OCI-LY3 (cell line): ENCODE measurements at regions not wholly inside any gene's neighbourhood (a gene's known extent, or its start where the extent isn't known, plus 50 kb on each side); places are given as distances from the start of the nearest gene placed in this dataset.
"Not testable (repeated sequence)": the region's sequence is repeated elsewhere in the genome, so short reads cannot be mapped to it uniquely, and the experiment has no call there.

Experiments used
- H2AFZ ChIP-seq: fragments of 200-600, 300-600 bp; shearing (Covaris generic); 2 replicates; pipeline ENCODE4 v1.6.0; 2014; ENCODE audit warnings: antibody characterized with exemption, low read depth, low read length
- H3K27ac ChIP-seq: fragments of 200-600, 300-600 bp; sonication (generic); 2 replicates; pipeline ENCODE4 v1.5.1; 2014; ENCODE audit warnings: mild to moderate bottlenecking, low read length, moderate library complexity, mixed read lengths
- H3K27me3 ChIP-seq: fragments of 200-600, 300-600 bp; sonication (generic); 2 replicates; pipeline ENCODE4 v1.6.1; 2014; ENCODE audit warnings: low read depth, low read length, mixed read lengths
- H3K36me3 ChIP-seq: fragments of 200-600, 300-600 bp; sonication (generic); replicated peaks from 2 replicates; pipeline ENCODE3; 2014; ENCODE audit warnings: low read depth, low read length, mixed read lengths
- H3K4me1 ChIP-seq: fragments of 300-600, 200-600 bp; sonication (generic); 2 replicates; pipeline ENCODE4 v1.6.1; 2014; ENCODE audit warnings: low read length, mixed read lengths
- H3K4me2 ChIP-seq: fragments of 200-600, 300-600 bp; sonication (generic); 2 replicates; pipeline ENCODE4 v1.6.1; 2014; ENCODE audit warnings: low read length, mixed read lengths
- H3K4me3 ChIP-seq: fragments of 300-600, 200-600 bp; sonication (generic); 2 replicates; pipeline ENCODE4 v1.5.1; 2014; ENCODE audit warnings: antibody characterized with exemption, mild to moderate bottlenecking, low read length, moderate library complexity
- H3K79me2 ChIP-seq: fragments of 300-600, 200-600 bp; shearing (Covaris generic); 2 replicates; pipeline ENCODE4 v1.6.1; 2014; ENCODE audit warnings: mild to moderate bottlenecking, low read length, mixed read lengths
- H3K9ac ChIP-seq: fragments of 300-600, 200-600 bp; shearing (Covaris generic); 2 replicates; pipeline ENCODE4 v1.6.0; 2014; ENCODE audit warnings: mild to moderate bottlenecking, low read length, moderate library complexity
- H3K9me3 ChIP-seq: fragments of 200-600, 300-600 bp; shearing (Covaris generic); 2 replicates; pipeline ENCODE4 v1.6.1; 2014; ENCODE audit warnings: low read length, mixed read lengths; ENCODE audit not compliant: insufficient read depth
- H4K20me1 ChIP-seq: fragments of 200-600, 300-600 bp; sonication (generic); 2 replicates; pipeline ENCODE4 v1.6.1; 2016; ENCODE audit warnings: low read length, mixed read lengths; ENCODE audit not compliant: insufficient read depth
- EZH2phosphoT487 ChIP-seq: fragments of 200-600 bp; shearing (Covaris generic); IDR thresholded peaks from 2 replicates; pipeline ENCODE4 v1.6.1; 2018; ENCODE audit warnings: antibody characterized with exemption, mixed run types, low read depth
- TF ChIP-seq, protein P1 (sequence below): fragments of 200-600, 300-600 bp; sonication (generic); IDR thresholded peaks from 2 replicates; pipeline ENCODE4 v1.5.1; 2014; ENCODE audit warnings: antibody characterized with exemption, low read length, low read depth

DNA sequence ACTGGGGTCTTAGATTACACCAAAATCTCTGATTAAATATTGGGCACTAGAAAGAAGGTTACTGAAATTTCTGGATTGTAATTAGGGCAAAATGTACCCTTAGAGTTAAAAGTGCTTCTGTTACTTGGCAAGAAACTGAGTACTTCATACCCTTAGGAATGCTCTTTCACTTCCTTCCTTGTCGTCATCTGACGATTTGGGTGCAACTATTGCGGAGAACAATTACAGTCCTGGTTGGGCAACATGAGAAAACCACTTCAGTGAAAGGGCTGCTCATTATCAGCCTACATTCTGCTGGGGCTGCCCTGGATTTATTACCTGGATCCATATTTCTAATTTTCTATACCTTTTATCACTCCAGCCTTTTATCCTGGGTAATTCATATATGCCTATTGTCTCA lies 348.5 kb upstream of the MDGA2 start:
- no peak for TF ChIP-seq EZH2phosphoT487
- TF ChIP-seq, protein P1, sequence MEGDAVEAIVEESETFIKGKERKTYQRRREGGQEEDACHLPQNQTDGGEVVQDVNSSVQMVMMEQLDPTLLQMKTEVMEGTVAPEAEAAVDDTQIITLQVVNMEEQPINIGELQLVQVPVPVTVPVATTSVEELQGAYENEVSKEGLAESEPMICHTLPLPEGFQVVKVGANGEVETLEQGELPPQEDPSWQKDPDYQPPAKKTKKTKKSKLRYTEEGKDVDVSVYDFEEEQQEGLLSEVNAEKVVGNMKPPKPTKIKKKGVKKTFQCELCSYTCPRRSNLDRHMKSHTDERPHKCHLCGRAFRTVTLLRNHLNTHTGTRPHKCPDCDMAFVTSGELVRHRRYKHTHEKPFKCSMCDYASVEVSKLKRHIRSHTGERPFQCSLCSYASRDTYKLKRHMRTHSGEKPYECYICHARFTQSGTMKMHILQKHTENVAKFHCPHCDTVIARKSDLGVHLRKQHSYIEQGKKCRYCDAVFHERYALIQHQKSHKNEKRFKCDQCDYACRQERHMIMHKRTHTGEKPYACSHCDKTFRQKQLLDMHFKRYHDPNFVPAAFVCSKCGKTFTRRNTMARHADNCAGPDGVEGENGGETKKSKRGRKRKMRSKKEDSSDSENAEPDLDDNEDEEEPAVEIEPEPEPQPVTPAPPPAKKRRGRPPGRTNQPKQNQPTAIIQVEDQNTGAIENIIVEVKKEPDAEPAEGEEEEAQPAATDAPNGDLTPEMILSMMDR, result no peak
- Histone ChIP-seq H3K4me2 (no peak overlapping the region), H3K36me3 (no peaks in the 10 kb centered on the region), H3K4me3 (no peak overlapping the region), H3K27ac (no peak overlapping the region), H3K79me2 (no peaks in the 10 kb centered on the region), H3K4me1 (no peaks in the 10 kb centered on the region), H3K9ac (no peak overlapping the region), H2AFZ (no peak overlapping the region), H4K20me1 (no peaks in the 10 kb centered on the region), H3K27me3 (no peaks in the 10 kb centered on the region), H3K9me3 (no peaks in the 10 kb centered on the region)

DNA sequence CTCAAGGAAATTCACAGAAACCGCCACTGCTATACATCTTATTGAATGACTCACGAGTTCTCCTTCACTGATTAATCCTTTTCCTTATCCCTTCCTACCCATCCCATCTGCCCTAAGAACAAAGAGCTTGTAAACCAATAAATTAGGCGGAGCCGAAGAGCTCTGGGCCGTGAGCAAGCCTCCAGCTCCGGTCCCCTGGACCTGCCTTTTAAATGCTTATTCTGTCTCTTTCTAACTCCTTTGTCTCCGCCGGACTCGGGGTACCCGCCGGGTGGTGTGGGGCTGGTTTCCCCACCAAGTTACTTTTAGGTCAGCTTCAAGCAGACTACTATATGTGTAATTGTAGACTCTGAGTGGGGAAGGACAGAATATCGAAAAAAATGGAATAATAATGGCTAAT lies 336.1 kb upstream of the MDGA2 start:
- not testable (repeated sequence) for H3K36me3 ChIP-seq, H3K9me3 ChIP-seq, H3K27me3 ChIP-seq, H2AFZ ChIP-seq, H3K79me2 ChIP-seq, H3K4me1 ChIP-seq, H3K4me3 ChIP-seq, H3K27ac ChIP-seq, H3K9ac ChIP-seq, H3K4me2 ChIP-seq, H4K20me1 ChIP-seq

DNA sequence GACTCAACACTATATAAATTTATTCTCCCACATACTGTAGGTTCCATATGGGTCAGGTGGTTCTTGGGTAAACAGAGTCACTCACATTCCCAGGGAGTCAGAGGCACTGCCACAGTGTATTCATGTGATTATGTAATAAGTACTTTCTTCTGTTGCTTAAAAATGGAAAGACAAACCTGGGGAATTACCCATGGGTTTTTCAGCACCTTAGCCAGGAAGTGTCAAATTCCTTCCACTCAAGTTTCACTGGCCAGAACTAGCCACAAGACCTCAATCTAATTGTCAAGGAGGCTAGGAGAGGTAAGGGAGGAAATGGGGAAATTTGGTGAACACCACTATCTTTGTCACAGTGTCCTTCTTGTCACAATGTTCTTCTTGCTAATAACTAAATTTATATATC lies 333.2 kb upstream of the MDGA2 start:
- Histone ChIP-seq H3K4me1 (peaks cover 8% of the 10 kb centered on the region; the same call in 1 of the 2 replicates), H4K20me1 (no peaks in the 10 kb centered on the region), H3K4me2 (no peak overlapping the region), H3K27ac (no peak overlapping the region), H3K9ac (no peak overlapping the region), H2AFZ (no peak overlapping the region), H3K36me3 (no peaks in the 10 kb centered on the region), H3K27me3 (no peaks in the 10 kb centered on the region), H3K4me3 (no peak overlapping the region), H3K9me3 (no peaks in the 10 kb centered on the region), H3K79me2 (no peaks in the 10 kb centered on the region)
- TF ChIP-seq EZH2phosphoT487, result no peak
- TF ChIP-seq, protein P1, result no peak

DNA sequence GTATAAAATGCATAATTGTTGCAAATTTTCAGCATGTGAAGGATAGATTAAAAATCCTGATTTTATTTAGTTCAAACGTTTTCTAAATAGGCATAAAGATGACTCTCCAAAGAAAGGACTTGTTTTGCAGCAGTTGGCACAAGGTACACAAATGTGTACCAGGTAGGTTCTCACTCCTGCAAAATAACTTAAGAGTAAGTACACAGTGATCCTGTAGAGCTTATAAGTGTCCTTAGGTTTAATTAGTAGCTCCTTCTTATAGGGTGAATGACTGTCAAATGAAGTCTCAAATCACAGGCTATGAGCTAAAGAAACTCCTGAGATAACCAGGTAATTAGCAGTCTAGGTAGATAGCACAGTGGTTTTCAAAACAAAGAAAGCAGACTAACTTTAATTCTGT lies 330.6 kb upstream of the MDGA2 start:
- no peaks in the 10 kb centered on the region for H3K36me3 ChIP-seq
- no peak overlapping the region for H3K9ac ChIP-seq
- peaks cover 8% of the 10 kb centered on the region; the same call in 1 of the 2 replicates for H3K4me1 ChIP-seq
- H3K9me3 ChIP-seq, result no peaks in the 10 kb centered on the region
- H4K20me1 ChIP-seq, result no peaks in the 10 kb centered on the region
- no peak overlapping the region for H3K4me2 ChIP-seq
- H3K4me3 ChIP-seq, result no peak overlapping the region
- H3K27ac ChIP-seq, result no peak overlapping the region
- no peaks in the 10 kb centered on the region for H3K27me3 ChIP-seq
- no peaks in the 10 kb centered on the region for H3K79me2 ChIP-seq
- no peak for TF ChIP-seq EZH2phosphoT487
- TF ChIP-seq, protein P1, result no peak
- H2AFZ ChIP-seq, result no peak overlapping the region

- H3K9me3 ChIP-seq, result no peaks in the 10 kb centered on the region
These were observed 318.5 kb upstream of the MDGA2 start for GRCh38 chr14:47993883-47994282.

More at GRCh38 chr14:47993883-47994282, 318.5 kb upstream of the MDGA2 start:
- Histone ChIP-seq H3K79me2 (no peaks in the 10 kb centered on the region), H3K4me1 (peaks cover 4% of the 10 kb centered on the region; the same call in 1 of the 2 replicates), H2AFZ (no peak overlapping the region), H3K4me3 (no peak overlapping the region), H3K36me3 (no peaks in the 10 kb centered on the region), H4K20me1 (no peaks in the 10 kb centered on the region), H3K27me3 (no peaks in the 10 kb centered on the region), H3K27ac (no peak overlapping the region), H3K4me2 (no peak overlapping the region), H3K9ac (no peak overlapping the region)
- TF ChIP-seq EZH2phosphoT487, result no peak
